HepG2 (cell line): ENCODE measurements at regions not wholly inside any gene's neighbourhood (a gene's known extent, or its start where the extent isn't known, plus 50 kb on each side); places are given as distances from the start of the nearest gene placed in this dataset.

Experiments used
- ATF5 ChIP-seq: sonication (generic); formaldehyde crosslinking; IDR thresholded peaks from 2 replicates; pipeline ENCODE4 v1.4.0; 2020; ENCODE audit warnings: mild to moderate bottlenecking, low read depth, missing genetic modification reagents
- CENPX ChIP-seq: sonication (generic); formaldehyde crosslinking; IDR thresholded peaks from 2 replicates; pipeline ENCODE4 v1.9.0; 2021; ENCODE audit warnings: mild to moderate bottlenecking, missing genetic modification reagents, moderate library complexity
- ELF1 ChIP-seq: sonication (generic); formaldehyde crosslinking; IDR thresholded peaks from 2 replicates; pipeline ENCODE4 v1.4.0; 2020; ENCODE audit warnings: missing genetic modification reagents
- HNF1A ChIP-seq, 2 experiments: sonication (generic) in 1 of 2; formaldehyde crosslinking in 1 of 2; IDR thresholded peaks; 2 replicates each; pipeline versions ENCODE4 v1.4.0 to v1.6.1; 2016 to 2020; ENCODE audit warnings: borderline replicate concordance in 1 of 2, low read depth in 1 of 2, mild to moderate bottlenecking in 1 of 2, missing genetic modification reagents in 1 of 2
- MBD4 ChIP-seq: IDR thresholded peaks from 2 replicates; pipeline ENCODE4 v1.6.1; 2012; ENCODE audit warnings: low read length, inconsistent platforms, borderline replicate concordance
- PRMT3 ChIP-seq: sonication (generic); formaldehyde crosslinking; IDR thresholded peaks from 2 replicates; pipeline ENCODE4 v1.8.1; 2022; ENCODE audit warnings: low read depth, mild to moderate bottlenecking, moderate library complexity, missing genetic modification reagents, borderline replicate concordance
- REPIN1 ChIP-seq: sonication (generic); formaldehyde crosslinking; IDR thresholded peaks from 2 replicates; pipeline ENCODE4 v1.8.0; 2022; ENCODE audit warnings: missing genetic modification reagents, low read depth, mild to moderate bottlenecking, borderline replicate concordance
- SCMH1 ChIP-seq: sonication (generic); formaldehyde crosslinking; IDR thresholded peaks from 2 replicates; pipeline ENCODE4 v1.9.0; 2021; ENCODE audit warnings: missing genetic modification reagents, mild to moderate bottlenecking, borderline replicate concordance
- TFDP1 ChIP-seq: IDR thresholded peaks from 2 replicates; pipeline ENCODE4 v1.6.1; 2016; ENCODE audit warnings: missing compliant biosample characterization, missing genetic modification reagents, borderline replicate concordance
- TIGD3 ChIP-seq: sonication (generic); formaldehyde crosslinking; IDR thresholded peaks from 2 replicates; pipeline ENCODE4 v1.5.1; 2020; ENCODE audit warnings: mild to moderate bottlenecking, missing genetic modification reagents, borderline replicate concordance
- ZBTB26 ChIP-seq: IDR thresholded peaks from 2 replicates; pipeline ENCODE4 v1.6.1; 2016; ENCODE audit warnings: missing compliant biosample characterization, missing genetic modification reagents, borderline replicate concordance
- ZBTB34 ChIP-seq: sonication (generic); formaldehyde crosslinking; IDR thresholded peaks from 2 replicates; pipeline ENCODE4 v1.8.0; 2022; ENCODE audit warnings: mild to moderate bottlenecking, missing genetic modification reagents
- ZFP41 ChIP-seq: sonication (generic); formaldehyde crosslinking; IDR thresholded peaks from 2 replicates; pipeline ENCODE4 v1.4.0; 2020; ENCODE audit warnings: mild to moderate bottlenecking, missing genetic modification reagents, borderline replicate concordance
- ZKSCAN8 ChIP-seq: IDR thresholded peaks from 2 replicates; pipeline ENCODE4 v1.6.1; 2016; ENCODE audit warnings: borderline replicate concordance, missing genetic modification reagents, missing compliant biosample characterization
- ZNF382 ChIP-seq: sonication (generic); formaldehyde crosslinking; IDR thresholded peaks from 2 replicates; pipeline ENCODE4 v1.5.0; 2020; ENCODE audit warnings: missing genetic modification reagents, mild to moderate bottlenecking, borderline replicate concordance
- ZNF576 ChIP-seq: sonication (generic); formaldehyde crosslinking; IDR thresholded peaks from 2 replicates; pipeline ENCODE4 v1.4.0; 2020; ENCODE audit warnings: mild to moderate bottlenecking, missing genetic modification reagents

GRCh38 chr14:53881161-53881871 is 75.3 kb downstream of the BMP4 start (continued):
- peak; percentile 78 for TF ChIP-seq HNF1A (IDR thresholded peaks at IDR 0.05; ENCODE audit: low read depth)
- no peak for TF ChIP-seq HNF1A (CRISPR knock-in tag; IDR thresholded peaks at IDR 0.05; ENCODE audit: borderline replicate concordance)
- no peak for TF ChIP-seq REPIN1
- TF ChIP-seq ZFP41 (CRISPR knock-in tag): no peak
- TF ChIP-seq CENPX (CRISPR knock-in tag): no peak
- no peak for TF ChIP-seq ZBTB34 (CRISPR knock-in tag)
- TF ChIP-seq TFDP1: no peak
- no peak for TF ChIP-seq ATF5 (CRISPR knock-in tag)
- no peak for TF ChIP-seq ZKSCAN8 (CRISPR knock-in tag)
- no peak for TF ChIP-seq ZBTB26 (CRISPR knock-in tag)
- no peak for TF ChIP-seq MBD4
- TF ChIP-seq TIGD3 (CRISPR knock-in tag): no peak
- TF ChIP-seq ZNF382: no peak
- no peak for TF ChIP-seq ELF1
- no peak for TF ChIP-seq PRMT3 (CRISPR knock-in tag)
- TF ChIP-seq ZNF576: no peak
- no peak for TF ChIP-seq SCMH1 (CRISPR knock-in tag)
